WTC11 (cell line): ENCODE measurements at regions not wholly inside any gene's neighbourhood (a gene's known extent, or its start where the extent isn't known, plus 50 kb on each side); places are given as distances from the start of the nearest gene placed in this dataset.

ENCODE experiments used
- CREB1 ChIP-seq: sonication (generic); formaldehyde crosslinking; IDR thresholded peaks from 2 replicates; pipeline ENCODE4 v1.8.0; 2023; ENCODE audit warnings: mild to moderate bottlenecking, missing genetic modification reagents
- CREM ChIP-seq: sonication (generic); formaldehyde crosslinking; IDR thresholded peaks from 2 replicates; pipeline ENCODE4 v1.8.1; 2022; ENCODE audit warnings: mild to moderate bottlenecking, missing genetic modification reagents, moderate library complexity
- GABPB1 ChIP-seq: sonication (generic); formaldehyde crosslinking; IDR thresholded peaks from 2 replicates; pipeline ENCODE4 v1.8.1; 2023; ENCODE audit warnings: mild to moderate bottlenecking, missing genetic modification reagents
- JUN ChIP-seq: sonication (generic); formaldehyde crosslinking; IDR thresholded peaks from 2 replicates; pipeline ENCODE4 v1.8.0; 2023; ENCODE audit warnings: mild to moderate bottlenecking, missing genetic modification reagents
- KAT7 ChIP-seq: sonication (generic); formaldehyde crosslinking; IDR thresholded peaks from 2 replicates; pipeline ENCODE4 v1.8.1; 2023; ENCODE audit warnings: missing genetic modification reagents, mild to moderate bottlenecking, borderline replicate concordance
- NR1H2 ChIP-seq: sonication (generic); formaldehyde crosslinking; IDR thresholded peaks from 2 replicates; pipeline ENCODE4 v1.9.0; 2021; ENCODE audit warnings: mild to moderate bottlenecking, moderate library complexity, missing genetic modification reagents
- NR2C2 ChIP-seq: sonication (generic); formaldehyde crosslinking; IDR thresholded peaks from 2 replicates; pipeline ENCODE4 v1.8.0; 2022; ENCODE audit warnings: mild to moderate bottlenecking, missing genetic modification reagents
- RORB ChIP-seq: fragments of 250-450 bp; sonication (Bioruptor Pico); IDR thresholded peaks from 2 replicates; pipeline ENCODE4 v1.9.0; 2021; ENCODE audit warnings: mild to moderate bottlenecking
- SP1 ChIP-seq: sonication (generic); formaldehyde crosslinking; conservative IDR thresholded peaks from 2 replicates; pipeline ENCODE4 v1.8.1; 2022; ENCODE audit warnings: missing genetic modification reagents
- TF ChIP-seq, protein P1 (sequence below): sonication (generic); formaldehyde crosslinking; IDR thresholded peaks from 2 replicates; pipeline ENCODE4 v1.8.0; 2022; ENCODE audit warnings: mild to moderate bottlenecking, missing genetic modification reagents
- TF ChIP-seq, protein P2 (sequence below): fragments of 200-600 bp; IDR thresholded peaks from 2 replicates; pipeline ENCODE4 v1.8.0; 2022; ENCODE audit warnings: antibody characterized with exemption
- TF ChIP-seq, protein P3 (sequence below): sonication (generic); formaldehyde crosslinking; IDR thresholded peaks from 2 replicates; pipeline ENCODE4 v1.8.1; 2023; ENCODE audit warnings: mild to moderate bottlenecking, missing genetic modification reagents
- TF ChIP-seq, protein P4 (sequence below): sonication (generic); formaldehyde crosslinking; IDR thresholded peaks from 2 replicates; pipeline ENCODE4 v1.8.1; 2022; ENCODE audit warnings: mild to moderate bottlenecking, moderate library complexity, missing genetic modification reagents

DNA sequence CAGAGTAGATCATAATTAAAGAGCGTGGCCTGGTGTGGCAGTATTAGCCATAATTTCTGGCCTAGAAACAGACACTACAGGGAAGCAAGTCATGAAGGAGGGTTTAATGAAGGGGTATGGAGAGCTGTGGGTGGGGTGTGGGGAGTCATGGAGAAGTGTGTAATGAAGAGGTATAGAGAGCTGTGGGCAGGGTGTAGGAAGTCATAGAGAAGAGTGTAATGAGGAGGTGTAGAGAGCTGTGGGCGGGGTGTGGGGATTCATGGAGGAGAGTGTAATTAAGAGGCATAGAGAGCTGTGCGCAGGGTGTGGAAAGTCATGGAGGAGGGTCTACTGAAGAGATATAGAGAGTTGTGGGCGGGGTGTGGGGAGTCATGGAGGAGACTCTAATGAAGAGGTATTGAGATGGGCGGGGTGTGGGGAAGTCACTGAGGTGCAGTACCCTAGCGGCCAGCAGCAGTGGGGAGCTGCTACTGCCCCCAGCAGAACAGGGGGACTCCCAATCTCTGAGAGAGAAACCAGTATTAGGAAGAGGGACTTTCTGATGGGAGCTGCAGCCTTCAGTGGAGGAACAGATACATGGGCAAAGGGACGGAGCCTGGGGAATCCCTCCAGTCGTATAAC lies 145.4 kb upstream of the FOXA2 start:
- TF ChIP-seq SP1 (CRISPR knock-in tag) (no peak), CREB1 (no peak), JUN (CRISPR knock-in tag) (no peak), CREM (no peak), KAT7 (CRISPR knock-in tag) (no peak), GABPB1 (no peak), NR2C2 (CRISPR knock-in tag) (no peak), RORB (CRISPR knock-in tag) (no peak), NR1H2 (CRISPR knock-in tag) (no peak)
- TF ChIP-seq, protein P1, sequence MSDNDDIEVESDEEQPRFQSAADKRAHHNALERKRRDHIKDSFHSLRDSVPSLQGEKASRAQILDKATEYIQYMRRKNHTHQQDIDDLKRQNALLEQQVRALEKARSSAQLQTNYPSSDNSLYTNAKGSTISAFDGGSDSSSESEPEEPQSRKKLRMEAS: no peak
- TF ChIP-seq, protein P2, sequence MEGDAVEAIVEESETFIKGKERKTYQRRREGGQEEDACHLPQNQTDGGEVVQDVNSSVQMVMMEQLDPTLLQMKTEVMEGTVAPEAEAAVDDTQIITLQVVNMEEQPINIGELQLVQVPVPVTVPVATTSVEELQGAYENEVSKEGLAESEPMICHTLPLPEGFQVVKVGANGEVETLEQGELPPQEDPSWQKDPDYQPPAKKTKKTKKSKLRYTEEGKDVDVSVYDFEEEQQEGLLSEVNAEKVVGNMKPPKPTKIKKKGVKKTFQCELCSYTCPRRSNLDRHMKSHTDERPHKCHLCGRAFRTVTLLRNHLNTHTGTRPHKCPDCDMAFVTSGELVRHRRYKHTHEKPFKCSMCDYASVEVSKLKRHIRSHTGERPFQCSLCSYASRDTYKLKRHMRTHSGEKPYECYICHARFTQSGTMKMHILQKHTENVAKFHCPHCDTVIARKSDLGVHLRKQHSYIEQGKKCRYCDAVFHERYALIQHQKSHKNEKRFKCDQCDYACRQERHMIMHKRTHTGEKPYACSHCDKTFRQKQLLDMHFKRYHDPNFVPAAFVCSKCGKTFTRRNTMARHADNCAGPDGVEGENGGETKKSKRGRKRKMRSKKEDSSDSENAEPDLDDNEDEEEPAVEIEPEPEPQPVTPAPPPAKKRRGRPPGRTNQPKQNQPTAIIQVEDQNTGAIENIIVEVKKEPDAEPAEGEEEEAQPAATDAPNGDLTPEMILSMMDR: no peak
- TF ChIP-seq, protein P3, sequence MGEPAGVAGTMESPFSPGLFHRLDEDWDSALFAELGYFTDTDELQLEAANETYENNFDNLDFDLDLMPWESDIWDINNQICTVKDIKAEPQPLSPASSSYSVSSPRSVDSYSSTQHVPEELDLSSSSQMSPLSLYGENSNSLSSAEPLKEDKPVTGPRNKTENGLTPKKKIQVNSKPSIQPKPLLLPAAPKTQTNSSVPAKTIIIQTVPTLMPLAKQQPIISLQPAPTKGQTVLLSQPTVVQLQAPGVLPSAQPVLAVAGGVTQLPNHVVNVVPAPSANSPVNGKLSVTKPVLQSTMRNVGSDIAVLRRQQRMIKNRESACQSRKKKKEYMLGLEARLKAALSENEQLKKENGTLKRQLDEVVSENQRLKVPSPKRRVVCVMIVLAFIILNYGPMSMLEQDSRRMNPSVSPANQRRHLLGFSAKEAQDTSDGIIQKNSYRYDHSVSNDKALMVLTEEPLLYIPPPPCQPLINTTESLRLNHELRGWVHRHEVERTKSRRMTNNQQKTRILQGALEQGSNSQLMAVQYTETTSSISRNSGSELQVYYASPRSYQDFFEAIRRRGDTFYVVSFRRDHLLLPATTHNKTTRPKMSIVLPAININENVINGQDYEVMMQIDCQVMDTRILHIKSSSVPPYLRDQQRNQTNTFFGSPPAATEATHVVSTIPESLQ: no peak
- TF ChIP-seq, protein P4, sequence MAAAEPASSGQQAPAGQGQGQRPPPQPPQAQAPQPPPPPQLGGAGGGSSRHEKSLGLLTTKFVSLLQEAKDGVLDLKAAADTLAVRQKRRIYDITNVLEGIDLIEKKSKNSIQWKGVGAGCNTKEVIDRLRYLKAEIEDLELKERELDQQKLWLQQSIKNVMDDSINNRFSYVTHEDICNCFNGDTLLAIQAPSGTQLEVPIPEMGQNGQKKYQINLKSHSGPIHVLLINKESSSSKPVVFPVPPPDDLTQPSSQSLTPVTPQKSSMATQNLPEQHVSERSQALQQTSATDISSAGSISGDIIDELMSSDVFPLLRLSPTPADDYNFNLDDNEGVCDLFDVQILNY (CRISPR knock-in tag): no peak
